Neural progenitor cell (in vitro differentiated cells): ENCODE measurements at regions not wholly inside any gene's neighbourhood (a gene's known extent, or its start where the extent isn't known, plus 50 kb on each side); places are given as distances from the start of the nearest gene placed in this dataset.

ENCODE experiments used
- DNase-seq: peaks from one replicate; pipeline ENCODE4 v3.0.0-alpha.2; 2016; ENCODE audit warnings: low spot score
- H2AFZ ChIP-seq: fragments of 200-600 bp; sonication (generic); replicated peaks from 2 replicates; pipeline ENCODE4 v1.6.1; 2016; ENCODE audit warnings: antibody characterized with exemption
- H3F3A ChIP-seq: fragments of 200-600 bp; sonication (generic); 2 replicates; pipeline ENCODE4 v1.6.1; 2016; ENCODE audit warnings: antibody characterized with exemption, low read depth
- H3K27ac ChIP-seq: fragments of 200-600 bp; sonication (generic); 2 replicates; pipeline ENCODE4 v1.5.1; 2016; ENCODE audit warnings: mild to moderate bottlenecking
- H3K27me3 ChIP-seq: fragments of 200-600 bp; sonication (generic); 2 replicates; pipeline ENCODE4 v1.6.1; 2016; ENCODE audit warnings: mild to moderate bottlenecking, moderate library complexity
- H3K36me3 ChIP-seq: fragments of 200-600 bp; sonication (generic); 2 replicates; pipeline ENCODE4 v1.5.1; 2016
- H3K4me1 ChIP-seq: fragments of 200-600 bp; sonication (generic); 2 replicates; pipeline ENCODE4 v1.6.1; 2016; ENCODE audit warnings: mixed run types
- H3K4me2 ChIP-seq: fragments of 200-600 bp; sonication (generic); 2 replicates; pipeline ENCODE4 v1.6.1; 2016
- H3K4me3 ChIP-seq: fragments of 200-600 bp; sonication (generic); 2 replicates; pipeline ENCODE4 v1.5.1; 2016
- H3K79me2 ChIP-seq: fragments of 200-600 bp; sonication (generic); 2 replicates; pipeline ENCODE4 v1.6.1; 2016; ENCODE audit warnings: low read depth
- H3K9ac ChIP-seq: fragments of 200-600 bp; sonication (generic); 2 replicates; pipeline ENCODE4 v1.6.1; 2016
- H3K9me3 ChIP-seq: fragments of 200-600 bp; sonication (generic); 2 replicates; pipeline ENCODE4 v1.5.1; 2016; ENCODE audit warnings: low read depth
- H4K20me1 ChIP-seq: fragments of 200-600 bp; sonication (generic); 2 replicates; pipeline ENCODE4 v1.6.1; 2016; ENCODE audit warnings: low read depth
- H3K27ac Mint-ChIP-seq: 3 replicates; pipeline ENCODE4 v1.8.0; 2021; ENCODE audit warnings: mixed read lengths
- H3K27me3 Mint-ChIP-seq: 2 replicates; pipeline ENCODE4 v1.8.0; 2022; ENCODE audit warnings: low read depth, mild to moderate bottlenecking, inconsistent platforms, moderate library complexity, mixed read lengths; ENCODE audit not compliant: insufficient read depth
- H3K36me3 Mint-ChIP-seq: 3 replicates; pipeline ENCODE4 v1.8.0; 2021; ENCODE audit warnings: mixed read lengths
- H3K4me1 Mint-ChIP-seq: 3 replicates; pipeline ENCODE4 v1.8.0; 2021; ENCODE audit warnings: mixed read lengths
- H3K4me3 Mint-ChIP-seq: 3 replicates; pipeline ENCODE4 v1.8.0; 2021; ENCODE audit warnings: mild to moderate bottlenecking, moderate library complexity, mixed read lengths
- H3K9me3 Mint-ChIP-seq: 3 replicates; pipeline ENCODE4 v1.8.0; 2020; ENCODE audit warnings: mixed read lengths
- CTCF ChIP-seq: fragments of 200-600 bp; sonication (generic); IDR thresholded peaks from 2 replicates; pipeline ENCODE4 v1.5.1; 2017; ENCODE audit warnings: antibody characterized with exemption, mild to moderate bottlenecking
- EZH2 ChIP-seq: fragments of 200-600 bp; sonication (generic); IDR thresholded peaks from 2 replicates; pipeline ENCODE4 v1.6.1; 2017; ENCODE audit warnings: antibody characterized with exemption, mild to moderate bottlenecking, moderate library complexity
- EZH2phosphoT487 ChIP-seq: fragments of 200-600 bp; sonication (generic); IDR thresholded peaks from 2 replicates; pipeline ENCODE4 v1.6.1; 2017; ENCODE audit warnings: antibody characterized with exemption

- Histone ChIP-seq H3K27me3 (no peaks in the 10 kb centered on the region), H3K4me3 (no peak overlapping the region), H3F3A (no peaks in the 10 kb centered on the region), H3K9ac (no peak overlapping the region), H3K4me1 (no peaks in the 10 kb centered on the region), H3K79me2 (no peaks in the 10 kb centered on the region), H3K36me3 (no peaks in the 10 kb centered on the region), H3K27ac (no peak overlapping the region), H2AFZ (no peak overlapping the region), H3K9me3 (no peaks in the 10 kb centered on the region), H4K20me1 (no peaks in the 10 kb centered on the region), H3K4me2 (no peak overlapping the region)
- Mint-ChIP-seq H3K4me1 (no peaks in the 10 kb centered on the region), H3K27me3 (no peaks in the 10 kb centered on the region), H3K36me3 (no peaks in the 10 kb centered on the region), H3K4me3 (no peak overlapping the region), H3K9me3 (no peaks in the 10 kb centered on the region), H3K27ac (no peak overlapping the region)
- no peak for TF ChIP-seq EZH2phosphoT487
- TF ChIP-seq CTCF: no peak
- TF ChIP-seq EZH2: no peak
- DNase-seq: no peak
These were observed 274.9 kb upstream of the TMEFF2 start for GRCh38 chr2:192469612-192470011.

GRCh38 chr2:192467953-192468660 is 273.4 kb upstream of the TMEFF2 start:
- Histone ChIP-seq H3K4me3 (no peak overlapping the region), H3K9ac (no peak overlapping the region), H3K27me3 (no peaks in the 10 kb centered on the region), H3K4me1 (no peaks in the 10 kb centered on the region), H2AFZ (no peak overlapping the region), H3K27ac (no peak overlapping the region), H3F3A (no peaks in the 10 kb centered on the region), H3K79me2 (no peaks in the 10 kb centered on the region), H4K20me1 (no peaks in the 10 kb centered on the region), H3K36me3 (no peaks in the 10 kb centered on the region), H3K4me2 (no peak overlapping the region), H3K9me3 (no peaks in the 10 kb centered on the region)
- no peak overlapping the region for H3K4me3 Mint-ChIP-seq
- DNase-seq: no peak
- no peak overlapping the region for H3K27ac Mint-ChIP-seq
- no peaks in the 10 kb centered on the region for H3K9me3 Mint-ChIP-seq
- no peaks in the 10 kb centered on the region for H3K4me1 Mint-ChIP-seq
- no peak for TF ChIP-seq EZH2
- TF ChIP-seq CTCF: no peak
- TF ChIP-seq EZH2phosphoT487: no peak
- no peaks in the 10 kb centered on the region for H3K36me3 Mint-ChIP-seq
- no peaks in the 10 kb centered on the region for H3K27me3 Mint-ChIP-seq

- no peaks in the 10 kb centered on the region for H4K20me1 ChIP-seq
- Mint-ChIP-seq H3K4me3 (no peak overlapping the region), H3K27me3 (no peaks in the 10 kb centered on the region), H3K36me3 (no peaks in the 10 kb centered on the region), H3K4me1 (no peaks in the 10 kb centered on the region), H3K27ac (no peak overlapping the region), H3K9me3 (no peaks in the 10 kb centered on the region)
- no peaks in the 10 kb centered on the region for H3K4me1 ChIP-seq
- TF ChIP-seq EZH2phosphoT487 (no peak), CTCF (no peak), EZH2 (no peak)
- H3K9me3 ChIP-seq: no peaks in the 10 kb centered on the region
- no peak overlapping the region for H3K9ac ChIP-seq
- no peaks in the 10 kb centered on the region for H3K27me3 ChIP-seq
- no peak overlapping the region for H3K4me2 ChIP-seq
- no peaks in the 10 kb centered on the region for H3K36me3 ChIP-seq
- no peak overlapping the region for H2AFZ ChIP-seq
- no peak overlapping the region for H3K4me3 ChIP-seq
- no peaks in the 10 kb centered on the region for H3K79me2 ChIP-seq
- H3F3A ChIP-seq: no peaks in the 10 kb centered on the region
- DNase-seq: no peak
- H3K27ac ChIP-seq: no peak overlapping the region
These were observed 270.4 kb upstream of the TMEFF2 start for GRCh38 chr2:192465141-192465540.
